ENCODE measurements at regions not wholly inside any gene's neighbourhood (a gene's known extent, or its start where the extent isn't known, plus 50 kb on each side); places are given as distances from the start of the nearest gene placed in this dataset.

- H4K20me1 ChIP-seq (ENCODE audit: insufficient read depth, low read length): no peaks in the 10 kb centered on the region
- FAIRE-seq (no peak), DNase-seq (ENCODE audit: low spot score) (no peak), ATAC-seq (no peak)
- peaks cover 0 to 12% of the 10 kb centered on the region in 2 experiments; a peak in 3 of 5 replicates for H3K27me3 ChIP-seq (ENCODE audit: control insufficient read depth in 1 of 2, insufficient read depth in 2 of 2, low read length in 2 of 2)
- H3K79me2 ChIP-seq (ENCODE audit: insufficient read depth, low read length): no peaks in the 10 kb centered on the region
- H3K36me3 ChIP-seq (replicated peaks in 1 of 2; ENCODE audit: control insufficient read depth in 1 of 2, insufficient read depth in 2 of 2, low read length in 2 of 2): no peaks in the 10 kb centered on the region
- intact Hi-C loops (cut with micrococcal nuclease; ENCODE audit: unreplicated experiment): no loop called here
- WGBS (ENCODE audit: low lambda C conversion rate): 14% methylated on average over 1 of the region's 2 CpGs
- POLR2A ChIA-PET: no interaction called here
- H3K27ac ChIP-seq (ENCODE audit: extremely low read length, insufficient read depth, low read length): no peak overlapping the region
- no peak overlapping the region for H3K4me2 ChIP-seq (ENCODE audit: low read depth, low read length)
- no peaks in the 10 kb centered on the region for H3K4me1 ChIP-seq (ENCODE audit: insufficient read depth, low read length)
- no TSS peak for BruUV-seq (replicated peaks)
- H3K9ac ChIP-seq (ENCODE audit: insufficient read depth, low read depth, low read length): no peak overlapping the region
- no peak overlapping the region for H3K4me3 ChIP-seq (replicated peaks in 1 of 3; ENCODE audit: insufficient read depth in 1 of 3, low read depth in 2 of 3, low read length in 3 of 3)
- in situ Hi-C loops (cut with HindIII; ENCODE audit: extremely low pct_ligation_motif_present, low pct_unique_long_range_greater_than_20kb): no loop called here
- CTCF ChIA-PET (ENCODE audit: low intra/inter-chr PET ratio, low total read pairs): no interaction called here
- H3K9me3 ChIP-seq (ENCODE audit: low read length): no peaks in the 10 kb centered on the region
- no peak for TF ChIP-seq MXD1 (CRISPR knock-in tag; IDR thresholded peaks at IDR 0.05)
- no peak for TF ChIP-seq SRSF9 (IDR thresholded peaks at IDR 0.05; ENCODE audit: borderline replicate concordance, insufficient read depth, low read depth, low read length, poor library complexity, severe bottlenecking)
- TF ChIP-seq ZBTB43 (CRISPR knock-in tag; conservative IDR thresholded peaks at IDR 0.05): no peak
- TF ChIP-seq SALL2 (CRISPR knock-in tag; IDR thresholded peaks at IDR 0.05): no peak
- no peak overlapping the region for H2AFZ ChIP-seq (ENCODE audit: low read length)
These were observed 75.1 kb upstream of the PGBD5 start for GRCh38 chr1:230501242-230501641.

GRCh38 chr1:230500063-230500462 is 73.9 kb upstream of the PGBD5 start:
- in situ Hi-C loops (cut with HindIII; ENCODE audit: extremely low pct_ligation_motif_present, low pct_unique_long_range_greater_than_20kb) (no loop called here), intact Hi-C loops (cut with micrococcal nuclease; ENCODE audit: unreplicated experiment) (no loop called here)
- no peak for FAIRE-seq
- no peak for TF ChIP-seq HIVEP1 (CRISPR knock-in tag; IDR thresholded peaks at IDR 0.05)
- TF ChIP-seq AHR (CRISPR knock-in tag; IDR thresholded peaks at IDR 0.05): no peak
- no peak for TF ChIP-seq RCOR2 (CRISPR knock-in tag; IDR thresholded peaks at IDR 0.05)
- no peak for TF ChIP-seq ZNF256 (CRISPR knock-in tag; conservative IDR thresholded peaks at IDR 0.05)
- TF ChIP-seq SP1 (IDR thresholded peaks at IDR 0.05): no peak
- no peak for TF ChIP-seq SP1 (CRISPR knock-in tag; IDR thresholded peaks at IDR 0.05)
- no peak for TF ChIP-seq ARID4A (CRISPR knock-in tag; IDR thresholded peaks at IDR 0.05; ENCODE audit: borderline replicate concordance)
- TF ChIP-seq ZNF788 (CRISPR knock-in tag; IDR thresholded peaks at IDR 0.05; ENCODE audit: borderline replicate concordance): no peak
- no peak for TF ChIP-seq E2F1 (CRISPR knock-in tag; IDR thresholded peaks at IDR 0.05)

More at GRCh38 chr1:230500063-230500462, 73.9 kb upstream of the PGBD5 start:
- Histone ChIP-seq H3K9ac (ENCODE audit: insufficient read depth, low read depth, low read length) (no peak overlapping the region), H3K79me2 (ENCODE audit: insufficient read depth, low read length) (no peaks in the 10 kb centered on the region), H4K20me1 (ENCODE audit: insufficient read depth, low read length) (no peaks in the 10 kb centered on the region), H3K9me3 (ENCODE audit: low read length) (no peaks in the 10 kb centered on the region), H3K4me2 (ENCODE audit: low read depth, low read length) (no peak overlapping the region), H3K27me3 (ENCODE audit: control insufficient read depth in 1 of 2, insufficient read depth in 2 of 2, low read length in 2 of 2) (peaks cover 0 to 19% of the 10 kb centered on the region in 2 experiments; a peak in 3 of 5 replicates), H2AFZ (ENCODE audit: low read length) (no peak overlapping the region), H3K4me1 (ENCODE audit: insufficient read depth, low read length) (no peaks in the 10 kb centered on the region), H3K27ac (ENCODE audit: extremely low read length, insufficient read depth, low read length) (no peak overlapping the region), H3K36me3 (replicated peaks in 1 of 2; ENCODE audit: control insufficient read depth in 1 of 2, insufficient read depth in 2 of 2, low read length in 2 of 2) (no peaks in the 10 kb centered on the region), H3K4me3 (replicated peaks in 1 of 3; ENCODE audit: insufficient read depth in 1 of 3, low read depth in 2 of 3, low read length in 3 of 3) (no peak overlapping the region)
- ChIA-PET CTCF (ENCODE audit: low intra/inter-chr PET ratio, low total read pairs) (no interaction called here), POLR2A (no interaction called here)
- WGBS (ENCODE audit: low lambda C conversion rate): 13% methylated on average over 3 of the region's 3 CpGs
- DNase-seq (ENCODE audit: low spot score) (no peak), ATAC-seq (no peak)
- BruUV-seq (replicated peaks): no TSS peak

Measured in HepG2 (cell line).